ENCODE measurements at regions not wholly inside any gene's neighbourhood (a gene's known extent, or its start where the extent isn't known, plus 50 kb on each side); places are given as distances from the start of the nearest gene placed in this dataset.

- TF ChIP-seq POLR2AphosphoS5 (IDR thresholded peaks at IDR 0.05; ENCODE audit: low read depth, low read length) = no peak
- no peak for TF ChIP-seq CTCF (IDR thresholded peaks at IDR 0.05)
- no peak for TF ChIP-seq SIN3A (IDR thresholded peaks at IDR 0.05; ENCODE audit: borderline replicate concordance, insufficient read depth, low read depth, low read length)
- no peak for TF ChIP-seq REST (IDR thresholded peaks at IDR 0.05; ENCODE audit: insufficient read depth in 1 of 2, low read depth in 2 of 2, low read length in 1 of 2)
Observed at GRCh38 chr9:14014744-14015143, 299.2 kb downstream of the NFIB start.
